ENCODE measurements at regions not wholly inside any gene's neighbourhood (a gene's known extent, or its start where the extent isn't known, plus 50 kb on each side); places are given as distances from the start of the nearest gene placed in this dataset.
A peak's percentile ranks its signal among the peaks of the same experiment; 100 is the strongest.
"Not testable (repeated sequence)": the region's sequence is repeated elsewhere in the genome, so short reads cannot be mapped to it uniquely, and the experiment has no call there.

DNA sequence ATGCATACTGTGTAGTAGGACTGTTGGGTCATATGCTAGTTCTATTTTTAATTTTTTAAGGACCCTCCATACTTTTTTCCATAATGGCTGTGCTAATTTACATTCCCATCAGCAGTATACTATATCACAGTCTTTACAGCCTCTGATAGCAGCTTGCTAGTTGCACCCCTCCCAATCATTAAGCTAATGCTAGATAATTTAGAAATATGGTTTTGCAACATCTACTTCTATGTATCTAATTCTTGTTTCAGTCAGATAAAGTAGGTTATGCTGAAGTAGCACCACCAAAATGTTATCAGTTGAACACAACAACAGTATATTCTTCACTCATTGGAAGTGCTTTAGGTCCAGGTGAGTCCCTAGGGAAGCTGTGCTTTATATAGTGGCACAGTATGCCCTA is 522.7 kb upstream of the HTR2C start:
- no peaks in the 10 kb centered on the region for H4K20me1 ChIP-seq (replicated peaks; ENCODE audit: insufficient read depth)
- H3K36me3 Mint-ChIP-seq (ENCODE audit: low read depth) = peaks cover 5% of the 10 kb centered on the region; the same call in 2 of the 3 replicates
- ATAC-seq = no peak
- H3K4me3 Mint-ChIP-seq = no peak overlapping the region
- H3K9me2 ChIP-seq (ENCODE audit: insufficient read depth) = no peaks in the 10 kb centered on the region
- no peak overlapping the region for H3K27ac Mint-ChIP-seq
- H3F3A ChIP-seq (replicated peaks; ENCODE audit: low read depth) = no peaks in the 10 kb centered on the region
- H3K4me1 Mint-ChIP-seq = peaks cover 5% of the 10 kb centered on the region
- H3K27me3 ChIP-seq (ENCODE audit: insufficient read depth) = no peaks in the 10 kb centered on the region
- H3K27ac ChIP-seq (ENCODE audit: low read depth) = no peak overlapping the region
- H3K4me1 ChIP-seq (ENCODE audit: insufficient read depth) = peaks cover 5% of the 10 kb centered on the region; the same call in 1 of the 2 replicates
- DNase-seq (ENCODE audit: low spot score) = no peak
- no peak overlapping the region for H3K4me3 ChIP-seq
- no peaks in the 10 kb centered on the region for H3K79me2 ChIP-seq (replicated peaks; ENCODE audit: insufficient read depth)
- H3K9me3 Mint-ChIP-seq = peaks cover 6% of the 10 kb centered on the region; the same call in 2 of the 3 replicates
- no peak overlapping the region for H3K4me2 ChIP-seq
- H3K36me3 ChIP-seq (ENCODE audit: insufficient read depth) = no peaks in the 10 kb centered on the region
- H3K27me3 Mint-ChIP-seq (ENCODE audit: insufficient read depth, low read depth, poor library complexity) = peaks cover 9% of the 10 kb centered on the region
- no peak for TF ChIP-seq STAT1 (IDR thresholded peaks at IDR 0.05; ENCODE audit: unreplicated experiment)
- no peak for TF ChIP-seq EZH2 (IDR thresholded peaks at IDR 0.05; ENCODE audit: low read depth, unreplicated experiment)
- TF ChIP-seq ZNF331 (CRISPR knock-in tag; IDR thresholded peaks at IDR 0.05; ENCODE audit: low read depth) = no peak
- TF ChIP-seq EZH2phosphoT487 (IDR thresholded peaks at IDR 0.05; ENCODE audit: unreplicated experiment) = no peak
- TF ChIP-seq, protein P1, sequence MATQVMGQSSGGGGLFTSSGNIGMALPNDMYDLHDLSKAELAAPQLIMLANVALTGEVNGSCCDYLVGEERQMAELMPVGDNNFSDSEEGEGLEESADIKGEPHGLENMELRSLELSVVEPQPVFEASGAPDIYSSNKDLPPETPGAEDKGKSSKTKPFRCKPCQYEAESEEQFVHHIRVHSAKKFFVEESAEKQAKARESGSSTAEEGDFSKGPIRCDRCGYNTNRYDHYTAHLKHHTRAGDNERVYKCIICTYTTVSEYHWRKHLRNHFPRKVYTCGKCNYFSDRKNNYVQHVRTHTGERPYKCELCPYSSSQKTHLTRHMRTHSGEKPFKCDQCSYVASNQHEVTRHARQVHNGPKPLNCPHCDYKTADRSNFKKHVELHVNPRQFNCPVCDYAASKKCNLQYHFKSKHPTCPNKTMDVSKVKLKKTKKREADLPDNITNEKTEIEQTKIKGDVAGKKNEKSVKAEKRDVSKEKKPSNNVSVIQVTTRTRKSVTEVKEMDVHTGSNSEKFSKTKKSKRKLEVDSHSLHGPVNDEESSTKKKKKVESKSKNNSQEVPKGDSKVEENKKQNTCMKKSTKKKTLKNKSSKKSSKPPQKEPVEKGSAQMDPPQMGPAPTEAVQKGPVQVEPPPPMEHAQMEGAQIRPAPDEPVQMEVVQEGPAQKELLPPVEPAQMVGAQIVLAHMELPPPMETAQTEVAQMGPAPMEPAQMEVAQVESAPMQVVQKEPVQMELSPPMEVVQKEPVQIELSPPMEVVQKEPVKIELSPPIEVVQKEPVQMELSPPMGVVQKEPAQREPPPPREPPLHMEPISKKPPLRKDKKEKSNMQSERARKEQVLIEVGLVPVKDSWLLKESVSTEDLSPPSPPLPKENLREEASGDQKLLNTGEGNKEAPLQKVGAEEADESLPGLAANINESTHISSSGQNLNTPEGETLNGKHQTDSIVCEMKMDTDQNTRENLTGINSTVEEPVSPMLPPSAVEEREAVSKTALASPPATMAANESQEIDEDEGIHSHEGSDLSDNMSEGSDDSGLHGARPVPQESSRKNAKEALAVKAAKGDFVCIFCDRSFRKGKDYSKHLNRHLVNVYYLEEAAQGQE (IDR thresholded peaks at IDR 0.05; ENCODE audit: unreplicated experiment) = no peak
- no peak overlapping the region for H2AFZ ChIP-seq

DNA sequence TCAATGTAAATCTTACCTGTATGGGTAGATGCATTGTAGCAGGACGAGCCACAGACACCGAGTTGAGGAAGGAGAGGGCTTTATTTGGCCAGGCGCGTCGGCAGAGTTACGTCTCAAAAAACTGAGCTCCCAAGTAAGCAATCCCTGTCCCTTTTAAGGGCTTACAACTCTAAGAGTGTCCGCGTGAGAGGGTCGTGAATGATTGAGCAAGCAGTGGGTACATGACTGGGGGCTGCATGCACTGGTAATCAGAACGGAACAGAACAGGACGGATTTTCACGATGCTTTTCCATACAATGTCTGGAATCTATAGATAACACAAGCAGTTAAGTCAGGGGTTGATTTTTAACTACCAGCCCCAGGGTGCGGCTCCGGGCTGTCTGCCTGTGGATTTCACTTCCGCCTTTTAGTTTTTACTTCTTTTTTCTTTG is 524.9 kb upstream of the HTR2C start:
- TF ChIP-seq POLR2AphosphoS5 (IDR thresholded peaks at IDR 0.05; ENCODE audit: low read depth) (no peak), ZNF114 (CRISPR knock-in tag; IDR thresholded peaks at IDR 0.05) (no peak)
- Mint-ChIP-seq H3K27me3 (ENCODE audit: insufficient read depth, low read depth, poor library complexity) (peaks cover 6% of the 10 kb centered on the region), H3K27ac (no peak overlapping the region), H3K4me3 (no peak overlapping the region), H3K36me3 (ENCODE audit: low read depth) (no peaks in the 10 kb centered on the region; the same call in 2 of the 3 replicates), H3K4me1 (peaks cover 5% of the 10 kb centered on the region), H3K9me3 (peaks cover under 1% of the 10 kb centered on the region; the same call in 1 of the 3 replicates)
- H3F3A ChIP-seq (replicated peaks; ENCODE audit: low read depth) = no peaks in the 10 kb centered on the region
- peaks cover 5% of the 10 kb centered on the region; the same call in 1 of the 2 replicates for H3K4me1 ChIP-seq (ENCODE audit: insufficient read depth)
- H3K36me3 ChIP-seq (ENCODE audit: insufficient read depth) = no peaks in the 10 kb centered on the region
- DNase-seq (ENCODE audit: low spot score) = no peak
- no peak for ATAC-seq
- no peaks in the 10 kb centered on the region for H3K9me2 ChIP-seq (ENCODE audit: insufficient read depth)
- H3K4me2 ChIP-seq = no peak overlapping the region
- H4K20me1 ChIP-seq (replicated peaks; ENCODE audit: insufficient read depth) = no peaks in the 10 kb centered on the region
- no peak overlapping the region for H2AFZ ChIP-seq
- H3K79me2 ChIP-seq (replicated peaks; ENCODE audit: insufficient read depth) = no peaks in the 10 kb centered on the region
- H3K4me3 ChIP-seq = no peak overlapping the region
- no peak overlapping the region for H3K27ac ChIP-seq (ENCODE audit: low read depth)
- H3K27me3 ChIP-seq (ENCODE audit: insufficient read depth) = no peaks in the 10 kb centered on the region

DNA sequence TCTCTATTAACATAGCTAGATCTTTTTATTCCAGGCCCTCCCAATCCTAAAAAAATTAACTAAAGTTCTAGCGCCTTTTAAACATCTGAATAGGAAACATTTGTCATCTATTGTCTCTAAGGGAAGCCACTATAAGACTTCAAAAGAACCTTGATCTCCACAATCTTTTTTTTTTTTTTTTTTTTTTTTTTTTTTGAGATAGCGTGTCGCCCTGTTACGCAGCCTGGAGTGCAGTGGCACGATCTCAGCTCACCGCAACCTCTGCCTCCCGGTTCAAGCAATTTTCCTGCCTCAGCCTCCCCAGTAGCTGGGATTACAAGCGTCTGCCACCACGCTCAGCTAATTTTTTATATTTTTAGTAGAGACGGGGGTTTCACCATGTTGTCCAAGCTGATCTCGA is 526.5 kb upstream of the HTR2C start:
- not testable (repeated sequence) for H3K36me3 Mint-ChIP-seq (ENCODE audit: low read depth); H3K79me2 ChIP-seq (replicated peaks; ENCODE audit: insufficient read depth); H3K4me1 Mint-ChIP-seq; H3K4me3 ChIP-seq; H3K27me3 Mint-ChIP-seq (ENCODE audit: insufficient read depth, low read depth, poor library complexity); H3F3A ChIP-seq (replicated peaks; ENCODE audit: low read depth); H3K9me3 Mint-ChIP-seq; H3K36me3 ChIP-seq (ENCODE audit: insufficient read depth); H2AFZ ChIP-seq; H4K20me1 ChIP-seq (replicated peaks; ENCODE audit: insufficient read depth); DNase-seq (ENCODE audit: low spot score); H3K9me2 ChIP-seq (ENCODE audit: insufficient read depth); H3K4me1 ChIP-seq (ENCODE audit: insufficient read depth); ATAC-seq; H3K27me3 ChIP-seq (ENCODE audit: insufficient read depth); H3K4me3 Mint-ChIP-seq; H3K27ac Mint-ChIP-seq; H3K27ac ChIP-seq (ENCODE audit: low read depth)
- 0 out of 2 replicates have a peak, but pooled peaks have one; percentile 14 for TF ChIP-seq NANOG (IDR thresholded peaks at IDR 0.05; ENCODE audit: borderline replicate concordance)
- 0 out of 2 replicates have a peak overlapping the region, but pooled peaks have one; percentile 14 for H3K4me2 ChIP-seq

Measured in GM23338 (cell line).